Natural killer cell treated with Interleukin-12 subunit alpha and Interleukin-12 subunit beta and Interleukin-15 and Interleukin-18, amount 100 ng/mL, for 72 hours (primary cell): ENCODE measurements at regions not wholly inside any gene's neighbourhood (a gene's known extent, or its start where the extent isn't known, plus 50 kb on each side); places are given as distances from the start of the nearest gene placed in this dataset.

ENCODE experiments used
- ATAC-seq, 2 donors: fragments of 150-1000 bp; cut with Tn5 transposase in 1 of 2; sonication (Bioruptor Pico), chemical (Tn5 transposase) in 1 of 2; 2 replicates each; pipeline ENCODE4 v1.10.0; 2021
- DNase-seq: peaks from one replicate; pipeline ENCODE4 v3.0.0; 2022; ENCODE audit warnings: low spot score
- H3K27ac Mint-ChIP-seq, 2 donors: 1 replicate in 1 of 2; 2 replicates in 1 of 2; pipeline ENCODE4 v1.8.0; 2022; ENCODE audit warnings: mixed read lengths in 2 of 2, mild to moderate bottlenecking in 1 of 2, moderate library complexity in 1 of 2
- H3K27me3 Mint-ChIP-seq, 2 donors: 1 replicate in 1 of 2; 2 replicates in 1 of 2; pipeline ENCODE4 v1.8.0; 2022; ENCODE audit warnings: mixed read lengths in 2 of 2
- H3K36me3 Mint-ChIP-seq: one replicate; pipeline ENCODE4 v1.8.0; 2022; ENCODE audit warnings: mixed read lengths
- H3K4me1 Mint-ChIP-seq, 2 donors: 1 replicate in 1 of 2; 2 replicates in 1 of 2; pipeline ENCODE4 v1.8.0; 2022; ENCODE audit warnings: low read depth in 2 of 2, mixed read lengths in 2 of 2, mild to moderate bottlenecking in 1 of 2
- H3K4me3 Mint-ChIP-seq: one replicate; pipeline ENCODE4 v1.8.0; 2022; ENCODE audit warnings: mixed read lengths
- H3K9me3 Mint-ChIP-seq: 2 replicates; pipeline ENCODE4 v1.8.0; 2022; ENCODE audit warnings: mixed read lengths

- no peaks in the 10 kb centered on the region for H3K27me3 Mint-ChIP-seq
These were observed 661.5 kb downstream of the LIG4 start for GRCh38 chr13:107553838-107554237.

GRCh38 chr13:107551521-107551920, 663.8 kb downstream of the LIG4 start:
- no peak for ATAC-seq
- H3K27ac Mint-ChIP-seq, result no peak overlapping the region
- H3K9me3 Mint-ChIP-seq, result peaks cover under 1% of the 10 kb centered on the region
- no peaks in the 10 kb centered on the region for H3K27me3 Mint-ChIP-seq
- H3K36me3 Mint-ChIP-seq, result no peaks in the 10 kb centered on the region
- H3K4me3 Mint-ChIP-seq, result no peak overlapping the region
- DNase-seq, result no peak
- H3K4me1 Mint-ChIP-seq, result no peaks in the 10 kb centered on the region

More at GRCh38 chr13:107553838-107554237, 661.5 kb downstream of the LIG4 start:
- Mint-ChIP-seq H3K27ac (no peak overlapping the region), H3K36me3 (no peaks in the 10 kb centered on the region), H3K9me3 (peaks cover 3% of the 10 kb centered on the region), H3K4me1 (no peaks in the 10 kb centered on the region), H3K4me3 (no peak overlapping the region)
- DNase-seq, result no peak
- ATAC-seq, result no peak

- Mint-ChIP-seq H3K4me3 (no peak overlapping the region), H3K27ac (no peak overlapping the region), H3K4me1 (no peaks in the 10 kb centered on the region), H3K27me3 (no peaks in the 10 kb centered on the region), H3K36me3 (no peaks in the 10 kb centered on the region), H3K9me3 (no peaks in the 10 kb centered on the region)
- ATAC-seq (no peak), DNase-seq (no peak)
These were observed 667.0 kb downstream of the LIG4 start for GRCh38 chr13:107548338-107548737.

- no peaks in the 10 kb centered on the region for H3K27me3 Mint-ChIP-seq
- H3K4me3 Mint-ChIP-seq, result no peak overlapping the region
- H3K4me1 Mint-ChIP-seq, result no peaks in the 10 kb centered on the region
- no peak overlapping the region for H3K27ac Mint-ChIP-seq
- H3K36me3 Mint-ChIP-seq, result no peaks in the 10 kb centered on the region
- DNase-seq, result no peak
- ATAC-seq, result no peak
- H3K9me3 Mint-ChIP-seq, result no peaks in the 10 kb centered on the region
These were observed 669.3 kb downstream of the LIG4 start for GRCh38 chr13:107545946-107546502.

GRCh38 chr13:107534548-107534947, 680.8 kb downstream of the LIG4 start:
- Mint-ChIP-seq H3K36me3 (no peaks in the 10 kb centered on the region), H3K4me3 (no peak overlapping the region)

GRCh38 chr13:107531816-107532215, 683.5 kb downstream of the LIG4 start:
- Mint-ChIP-seq H3K27me3 (no peaks in the 10 kb centered on the region), H3K4me3 (no peak overlapping the region), H3K36me3 (no peaks in the 10 kb centered on the region)

More at GRCh38 chr13:107534548-107534947, 680.8 kb downstream of the LIG4 start:
- Mint-ChIP-seq H3K27me3 (no peaks in the 10 kb centered on the region), H3K27ac (no peak overlapping the region), H3K4me1 (no peaks in the 10 kb centered on the region), H3K9me3 (peaks cover 2% of the 10 kb centered on the region)
- no peak for DNase-seq
- no peak for ATAC-seq

GRCh38 chr13:107531180-107531579, 684.2 kb downstream of the LIG4 start:
- peaks cover under 1% of the 10 kb centered on the region for H3K9me3 Mint-ChIP-seq

More at GRCh38 chr13:107531816-107532215, 683.5 kb downstream of the LIG4 start:
- Mint-ChIP-seq H3K27ac (no peak overlapping the region), H3K9me3 (no peaks in the 10 kb centered on the region), H3K4me1 (no peaks in the 10 kb centered on the region)
- DNase-seq (no peak), ATAC-seq (no peak)

GRCh38 chr13:107529035-107529434, 686.3 kb downstream of the LIG4 start:
- DNase-seq, result no peak
- Mint-ChIP-seq H3K4me1 (no peaks in the 10 kb centered on the region), H3K27me3 (no peaks in the 10 kb centered on the region), H3K9me3 (peaks cover 3% of the 10 kb centered on the region), H3K36me3 (no peaks in the 10 kb centered on the region), H3K4me3 (no peak overlapping the region), H3K27ac (no peak overlapping the region)
- no peak for ATAC-seq

More at GRCh38 chr13:107531180-107531579, 684.2 kb downstream of the LIG4 start:
- H3K4me3 Mint-ChIP-seq, result no peak overlapping the region
- ATAC-seq (no peak), DNase-seq (no peak)
- H3K4me1 Mint-ChIP-seq, result no peaks in the 10 kb centered on the region
- no peak overlapping the region for H3K27ac Mint-ChIP-seq
- no peaks in the 10 kb centered on the region for H3K27me3 Mint-ChIP-seq
- H3K36me3 Mint-ChIP-seq, result no peaks in the 10 kb centered on the region

GRCh38 chr13:107518780-107519179, 696.6 kb downstream of the LIG4 start:
- ATAC-seq, result no peak
- H3K9me3 Mint-ChIP-seq, result peaks cover 10% of the 10 kb centered on the region
- H3K4me1 Mint-ChIP-seq, result no peaks in the 10 kb centered on the region
- no peak overlapping the region for H3K4me3 Mint-ChIP-seq
- no peaks in the 10 kb centered on the region for H3K27me3 Mint-ChIP-seq
- no peak overlapping the region for H3K27ac Mint-ChIP-seq
- DNase-seq, result no peak
- H3K36me3 Mint-ChIP-seq, result no peaks in the 10 kb centered on the region

GRCh38 chr13:107518292-107518691, 697.0 kb downstream of the LIG4 start:
- H3K9me3 Mint-ChIP-seq, result peaks cover 13% of the 10 kb centered on the region
- H3K4me1 Mint-ChIP-seq, result no peaks in the 10 kb centered on the region
- no peak for ATAC-seq
- no peak for DNase-seq
- no peaks in the 10 kb centered on the region for H3K36me3 Mint-ChIP-seq
- H3K27ac Mint-ChIP-seq, result no peak overlapping the region
- H3K27me3 Mint-ChIP-seq, result peaks cover 0 to 2% of the 10 kb centered on the region in 2 donors
- H3K4me3 Mint-ChIP-seq, result no peak overlapping the region

- H3K9me3 Mint-ChIP-seq, result peaks cover 15% of the 10 kb centered on the region
- H3K4me1 Mint-ChIP-seq, result no peaks in the 10 kb centered on the region
- ATAC-seq (no peak), DNase-seq (no peak)
- no peaks in the 10 kb centered on the region for H3K36me3 Mint-ChIP-seq
- no peak overlapping the region for H3K27ac Mint-ChIP-seq
- no peak overlapping the region for H3K4me3 Mint-ChIP-seq
- H3K27me3 Mint-ChIP-seq, result peaks cover 0 to 3% of the 10 kb centered on the region in 2 donors
These were observed 698.8 kb downstream of the LIG4 start for GRCh38 chr13:107516517-107516916.

- Mint-ChIP-seq H3K27ac (no peak overlapping the region), H3K9me3 (peaks cover 10% of the 10 kb centered on the region), H3K36me3 (no peaks in the 10 kb centered on the region), H3K4me1 (no peaks in the 10 kb centered on the region), H3K4me3 (no peak overlapping the region), H3K27me3 (peaks cover 0 to 3% of the 10 kb centered on the region in 2 donors)
- ATAC-seq, result no peak
- DNase-seq, result no peak
These were observed 702.8 kb downstream of the LIG4 start for GRCh38 chr13:107512551-107512950.

- Mint-ChIP-seq H3K4me3 (no peak overlapping the region), H3K9me3 (peaks cover 3% of the 10 kb centered on the region), H3K27ac (no peak overlapping the region), H3K27me3 (no peaks in the 10 kb centered on the region), H3K36me3 (no peaks in the 10 kb centered on the region), H3K4me1 (peaks cover 0 to 5% of the 10 kb centered on the region in 2 donors)
- DNase-seq (no peak), ATAC-seq (no peak)
These were observed 717.7 kb downstream of the LIG4 start for GRCh38 chr13:107497661-107498060.

- peaks cover 13% of the 10 kb centered on the region for H3K9me3 Mint-ChIP-seq
- H3K4me1 Mint-ChIP-seq, result peaks cover 0 to 5% of the 10 kb centered on the region in 2 donors
- DNase-seq, result no peak
- peaks cover 8% of the 10 kb centered on the region for H3K36me3 Mint-ChIP-seq
- H3K27me3 Mint-ChIP-seq, result peaks cover 0 to 3% of the 10 kb centered on the region in 2 donors
- no peak overlapping the region for H3K27ac Mint-ChIP-seq
- H3K4me3 Mint-ChIP-seq, result no peak overlapping the region
- ATAC-seq, result no peak
These were observed 722.1 kb downstream of the LIG4 start for GRCh38 chr13:107493266-107493665.

- no peak overlapping the region for H3K4me3 Mint-ChIP-seq
- peaks cover 2% of the 10 kb centered on the region for H3K9me3 Mint-ChIP-seq
- no peak overlapping the region for H3K27ac Mint-ChIP-seq
- DNase-seq (no peak), ATAC-seq (no peak)
- no peaks in the 10 kb centered on the region for H3K36me3 Mint-ChIP-seq
- H3K4me1 Mint-ChIP-seq, result no peaks in the 10 kb centered on the region
- H3K27me3 Mint-ChIP-seq, result no peaks in the 10 kb centered on the region
These were observed 732.6 kb downstream of the LIG4 start for GRCh38 chr13:107482688-107483087.
